Embryonic facial prominence (tissue), 1 donor: ENCODE measurements at regions not wholly inside any gene's neighbourhood (a gene's known extent, or its start where the extent isn't known, plus 50 kb on each side); places are given as distances from the start of the nearest gene placed in this dataset.

Experiments used
- DNase-seq: peaks from one replicate; pipeline ENCODE4 v3.0.0-alpha.2; 2016; ENCODE audit errors: extremely low spot score

GRCh38 chr1:79849388-79849787 is 842.9 kb upstream of the ADGRL4 start:
- DNase-seq: no peak

- DNase-seq: no peak
Observed at GRCh38 chr1:79848316-79848715, 841.8 kb upstream of the ADGRL4 start.

GRCh38 chr1:79847700-79848099 is 841.2 kb upstream of the ADGRL4 start:
- DNase-seq: no peak

- no peak for DNase-seq
Observed at GRCh38 chr1:79845936-79846335, 839.4 kb upstream of the ADGRL4 start.

- no peak for DNase-seq
Observed at GRCh38 chr1:79842811-79843210, 836.3 kb upstream of the ADGRL4 start.

DNA sequence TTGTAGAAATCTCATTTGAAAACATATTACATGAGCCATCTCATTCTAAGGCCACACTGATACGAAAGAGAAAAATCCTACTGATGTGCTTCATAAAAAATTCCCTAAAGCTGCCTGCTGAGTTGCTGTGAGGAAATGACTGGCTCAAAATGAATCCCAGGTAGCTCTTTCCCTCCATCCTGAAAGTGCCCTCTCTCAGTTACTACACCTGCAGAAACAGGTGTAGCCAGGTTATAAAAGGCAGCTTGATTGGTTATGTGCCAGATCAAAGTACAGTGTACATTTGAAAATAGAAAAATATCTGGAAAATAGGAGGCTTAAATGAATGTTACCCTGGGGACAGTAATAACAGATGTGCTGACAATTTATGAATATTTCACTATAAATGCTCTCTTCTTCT is 833.4 kb upstream of the ADGRL4 start:
- DNase-seq: no peak

- no peak for DNase-seq
Observed at GRCh38 chr1:79827446-79827845, 820.9 kb upstream of the ADGRL4 start.

GRCh38 chr1:79825551-79825950 is 819.0 kb upstream of the ADGRL4 start:
- no peak for DNase-seq

DNA sequence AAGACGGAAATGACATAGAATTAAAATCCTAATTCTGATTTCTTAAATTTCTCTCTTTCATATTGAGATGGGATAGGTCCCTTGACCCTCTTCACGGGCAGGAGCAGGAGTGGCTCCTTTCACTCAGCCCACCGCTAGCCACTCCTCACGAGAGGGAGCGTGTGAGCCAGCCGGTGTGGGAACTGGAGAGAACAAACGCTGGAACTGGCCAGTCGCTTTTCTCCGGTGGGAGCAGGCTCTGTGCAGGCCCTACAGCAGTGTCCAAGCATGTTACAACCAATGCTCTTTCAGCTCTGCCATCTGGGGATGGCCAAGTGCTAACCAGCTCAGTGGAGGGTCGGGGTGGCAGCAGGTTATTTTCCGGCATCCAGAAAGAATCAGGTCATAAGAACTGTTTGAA is 815.5 kb upstream of the ADGRL4 start:
- DNase-seq: no peak

DNA sequence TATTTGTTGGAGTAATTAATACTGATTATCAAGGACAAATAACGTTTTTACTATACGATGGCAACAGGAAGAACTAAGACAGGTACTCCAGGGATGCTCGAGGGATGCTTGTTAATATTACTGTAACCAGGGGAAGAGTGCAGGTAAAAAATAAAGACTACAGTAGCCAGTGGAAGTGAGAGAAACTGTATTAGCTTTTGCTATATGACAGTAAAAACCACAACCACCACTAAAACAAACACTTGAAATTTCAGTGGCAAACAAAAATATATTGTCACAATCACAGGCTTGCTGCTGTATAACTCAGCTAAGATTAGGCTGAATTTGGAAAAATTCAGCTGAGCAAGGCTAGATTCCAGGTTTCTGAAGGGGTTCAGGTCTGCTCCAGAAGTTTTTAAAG is 812.6 kb upstream of the ADGRL4 start:
- no peak for DNase-seq

DNA sequence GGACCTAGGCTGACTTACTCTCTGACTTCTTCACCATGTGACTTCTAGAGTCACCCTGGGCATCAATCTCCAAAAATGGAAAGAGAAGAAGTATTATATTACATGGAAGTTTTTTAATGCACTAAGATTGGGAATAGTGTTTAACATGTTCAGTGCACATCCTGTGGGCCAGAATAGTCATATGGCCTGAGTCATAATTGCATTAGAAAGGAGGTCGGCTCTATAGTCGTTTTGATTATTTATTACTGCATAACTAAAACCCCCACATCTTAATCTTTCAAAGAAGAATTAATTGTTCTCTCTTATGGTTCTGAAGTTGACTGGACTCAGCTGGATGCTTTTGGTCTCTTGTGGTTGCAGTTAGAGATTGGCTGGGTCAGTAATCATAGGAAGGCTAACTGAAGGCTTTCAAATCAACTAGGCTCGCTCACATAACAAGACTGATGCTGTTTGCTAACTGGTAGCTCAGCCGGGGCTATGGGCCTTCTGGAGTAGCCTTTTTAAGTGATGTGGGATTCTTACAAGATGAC is 810.6 kb upstream of the ADGRL4 start:
- no peak for DNase-seq

- no peak for DNase-seq
Observed at GRCh38 chr1:79815115-79815514, 808.6 kb upstream of the ADGRL4 start.

DNA sequence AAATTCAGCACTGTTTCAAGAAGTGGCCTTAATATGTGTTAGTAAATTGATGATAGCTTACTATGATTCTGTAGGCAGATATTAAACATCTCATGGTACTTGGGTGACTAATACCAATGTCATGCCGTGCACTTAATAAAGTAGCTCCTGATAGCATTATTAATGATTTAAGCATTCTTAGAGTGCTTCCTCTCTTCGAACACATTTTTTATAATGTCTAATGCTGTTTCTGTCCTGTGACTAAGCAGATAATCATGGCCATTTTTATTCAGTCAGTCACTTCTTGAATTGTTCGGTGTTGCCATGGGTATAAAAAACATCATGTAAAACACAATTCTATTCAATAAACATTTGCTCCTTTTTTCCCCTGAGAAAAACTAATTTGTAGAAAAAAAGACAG is 804.6 kb upstream of the ADGRL4 start:
- no peak for DNase-seq

- no peak for DNase-seq
Observed at GRCh38 chr1:79808816-79809475, 802.4 kb upstream of the ADGRL4 start.

DNA sequence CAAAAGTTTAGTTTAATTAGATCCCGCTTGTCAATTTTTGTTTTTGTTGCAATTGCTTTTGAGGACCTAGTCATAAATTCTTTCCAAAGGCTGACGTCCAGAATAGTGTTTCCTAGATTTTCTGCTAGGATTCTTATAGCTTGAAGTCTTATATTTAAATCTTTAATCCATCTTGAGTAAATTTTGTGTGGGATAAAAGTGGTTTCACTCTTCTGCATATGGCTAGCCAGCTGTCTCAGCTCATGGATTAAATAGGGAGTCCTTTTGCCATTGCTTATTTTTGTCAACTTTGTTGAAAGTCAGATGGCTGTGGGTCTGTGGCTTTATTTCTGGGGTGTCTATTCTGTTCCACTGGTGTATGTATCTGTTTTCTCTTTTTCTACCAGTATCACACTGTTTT is 801.3 kb upstream of the ADGRL4 start:
- no peak for DNase-seq

DNA sequence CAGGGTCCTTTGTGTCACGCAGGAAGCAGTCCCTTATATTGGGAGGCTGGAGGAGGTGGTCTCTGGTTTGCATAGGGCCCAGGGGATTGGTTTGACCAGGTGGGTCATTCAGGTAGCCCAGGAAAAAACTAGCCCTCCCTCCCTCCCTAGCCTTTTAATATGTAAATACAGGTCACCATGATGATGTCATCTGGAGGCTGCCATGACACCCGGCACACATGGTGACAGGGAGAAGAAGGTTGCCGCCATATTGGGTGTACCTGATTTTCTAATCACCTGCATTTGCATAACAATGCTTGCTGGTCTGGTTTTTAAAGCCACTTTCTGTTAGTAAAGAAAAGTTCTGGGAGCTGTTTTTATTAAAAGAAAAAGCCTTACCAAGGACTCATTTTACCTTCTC is 791.0 kb upstream of the ADGRL4 start:
- no peak for DNase-seq

DNA sequence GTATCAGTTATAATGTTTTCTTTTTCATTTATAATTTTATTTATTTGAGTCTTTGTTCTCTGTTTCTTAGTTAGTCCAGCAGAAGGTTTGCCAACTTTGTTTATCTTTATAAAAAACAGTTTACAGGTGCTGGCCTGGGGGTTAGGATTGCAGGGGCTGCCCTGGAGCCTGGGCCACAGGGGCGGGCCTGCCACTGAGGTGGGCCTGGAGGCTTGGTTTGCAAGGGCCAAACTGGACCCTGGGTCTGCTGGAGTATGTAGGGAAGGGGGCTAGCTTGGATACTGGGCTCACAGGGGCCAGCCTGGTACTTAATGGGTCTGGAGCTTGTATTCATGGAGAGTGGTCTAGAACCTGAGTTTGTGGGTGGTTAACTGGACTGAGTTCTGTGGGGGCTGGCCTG is 789.9 kb upstream of the ADGRL4 start:
- no peak for DNase-seq

GRCh38 chr1:79792219-79792930 is 785.8 kb upstream of the ADGRL4 start:
- DNase-seq: no peak

- no peak for DNase-seq
Observed at GRCh38 chr1:79791488-79792218, 785.1 kb upstream of the ADGRL4 start.

GRCh38 chr1:79790950-79791349 is 784.4 kb upstream of the ADGRL4 start:
- DNase-seq: no peak

GRCh38 chr1:79787631-79788030 is 781.1 kb upstream of the ADGRL4 start:
- DNase-seq: no peak

DNA sequence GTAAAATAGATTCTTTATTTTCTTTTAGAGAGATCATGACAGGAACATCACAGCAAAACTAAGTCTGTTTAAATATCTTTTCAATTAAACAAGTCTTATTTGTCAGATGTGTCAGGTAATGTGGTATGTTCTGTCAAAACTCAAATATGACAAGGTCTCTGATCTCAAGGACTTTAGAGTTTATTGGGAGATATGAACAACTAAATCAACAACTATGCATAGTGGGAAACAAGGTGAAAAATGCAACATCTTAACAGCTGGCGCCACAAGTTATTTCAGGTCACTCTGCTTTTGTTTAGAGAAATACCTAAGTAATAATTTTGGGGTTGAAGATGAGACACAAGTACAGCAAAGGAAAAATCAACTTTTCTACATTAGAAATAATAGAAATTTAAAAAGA is 779.4 kb upstream of the ADGRL4 start:
- no peak for DNase-seq

DNA sequence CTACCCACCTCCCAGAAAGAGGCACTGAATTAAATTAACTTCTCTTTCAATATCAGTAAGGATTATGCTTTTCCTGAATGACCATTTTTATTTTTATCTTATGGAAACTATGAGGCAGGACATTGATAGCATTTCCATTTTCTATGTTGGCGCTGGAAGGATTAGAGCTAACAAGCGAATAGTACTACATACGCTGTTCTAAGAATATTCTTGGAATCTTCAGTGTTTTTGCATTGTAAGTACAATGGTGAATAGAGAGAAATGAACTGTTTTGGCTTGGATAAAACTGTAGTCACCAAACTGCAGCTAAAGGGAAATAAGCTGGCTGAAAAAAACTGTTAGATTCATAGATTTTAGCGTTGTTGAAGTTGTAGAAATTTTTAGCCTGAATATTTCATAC is 779.0 kb upstream of the ADGRL4 start:
- no peak for DNase-seq
